ENCODE measurements at regions not wholly inside any gene's neighbourhood (a gene's known extent, or its start where the extent isn't known, plus 50 kb on each side); places are given as distances from the start of the nearest gene placed in this dataset.

DNA sequence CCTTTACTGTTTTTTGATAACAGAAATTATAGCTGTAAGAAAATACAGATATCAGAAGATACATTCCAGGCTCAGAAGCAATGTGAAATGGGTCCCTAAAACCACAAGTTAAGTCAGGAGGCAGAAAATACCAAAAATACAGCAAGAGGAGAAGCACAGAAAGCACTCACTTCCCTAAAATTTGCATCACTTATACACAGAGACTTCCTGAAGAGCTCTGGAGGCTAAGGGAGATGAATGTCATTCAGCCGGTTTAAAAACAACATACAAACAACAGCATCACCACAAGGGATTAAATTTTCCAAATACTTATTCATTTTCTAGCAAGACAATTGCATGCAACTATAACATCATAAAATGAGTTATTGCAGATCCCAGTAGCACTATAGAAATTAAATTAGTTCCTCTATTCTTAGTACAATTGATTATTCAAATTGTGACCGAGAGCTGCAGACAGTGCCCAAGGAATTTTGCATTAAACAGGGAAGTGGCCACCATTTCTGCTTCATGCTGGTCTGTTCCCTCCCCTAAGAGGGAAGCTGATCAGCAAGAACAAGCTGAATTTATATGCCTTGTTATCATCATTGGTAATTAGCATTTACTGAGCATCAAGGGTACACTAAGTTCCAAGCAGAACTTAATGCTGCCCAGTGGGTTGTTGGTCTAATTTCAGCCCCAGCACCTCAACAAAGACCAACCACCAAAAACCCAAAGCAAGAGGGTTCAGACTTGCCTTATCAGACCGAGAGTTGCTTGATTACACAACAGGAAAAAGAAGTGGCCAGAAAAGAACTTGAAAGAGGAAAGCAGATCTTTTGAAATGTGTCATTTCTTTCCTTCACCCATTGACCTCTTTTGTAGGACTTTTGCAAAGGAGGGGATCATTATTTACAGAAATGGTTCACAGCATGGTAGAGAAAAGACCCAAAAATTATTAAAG, 140.7 kb downstream of the KCTD12 start:
- DNase-seq: no peak

DNA sequence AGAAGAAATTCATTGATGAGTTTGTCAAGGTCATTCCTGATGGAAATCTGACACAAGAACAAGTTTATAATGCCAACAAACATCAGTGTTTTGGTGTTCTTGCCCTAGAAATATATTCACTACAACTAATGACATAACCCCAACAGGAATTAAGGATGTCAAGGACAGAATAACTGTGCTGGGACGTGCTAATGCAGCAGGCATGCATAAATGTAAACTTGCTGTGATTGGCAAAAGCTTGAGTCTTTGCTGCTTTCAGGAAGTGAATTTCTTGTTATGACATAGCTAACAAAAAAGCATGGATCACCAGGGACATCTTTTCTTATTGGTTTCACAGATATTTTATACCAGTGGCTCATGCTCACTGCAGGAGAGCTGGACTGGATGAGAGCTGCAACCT, 144.6 kb downstream of the KCTD12 start:
- DNase-seq: no peak

DNA sequence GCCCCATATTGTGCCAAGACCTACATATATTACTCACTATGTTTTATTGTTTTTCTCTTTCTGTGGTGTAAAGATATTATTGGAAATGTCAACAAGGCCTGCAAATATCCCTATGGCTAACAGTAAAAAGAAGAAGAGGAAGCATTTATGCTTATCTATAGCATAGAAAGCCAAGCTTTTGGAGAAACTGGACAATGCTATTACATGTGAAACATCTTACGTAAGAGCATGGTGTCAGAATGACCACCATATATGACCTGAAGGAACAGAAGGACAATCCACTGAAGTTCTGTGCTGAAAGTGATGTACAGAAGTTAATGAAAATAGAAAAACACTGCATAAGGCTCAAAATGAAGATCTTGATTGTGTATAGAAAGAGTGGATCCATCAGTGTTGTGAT, 145.2 kb downstream of the KCTD12 start:
- DNase-seq: no peak

DNA sequence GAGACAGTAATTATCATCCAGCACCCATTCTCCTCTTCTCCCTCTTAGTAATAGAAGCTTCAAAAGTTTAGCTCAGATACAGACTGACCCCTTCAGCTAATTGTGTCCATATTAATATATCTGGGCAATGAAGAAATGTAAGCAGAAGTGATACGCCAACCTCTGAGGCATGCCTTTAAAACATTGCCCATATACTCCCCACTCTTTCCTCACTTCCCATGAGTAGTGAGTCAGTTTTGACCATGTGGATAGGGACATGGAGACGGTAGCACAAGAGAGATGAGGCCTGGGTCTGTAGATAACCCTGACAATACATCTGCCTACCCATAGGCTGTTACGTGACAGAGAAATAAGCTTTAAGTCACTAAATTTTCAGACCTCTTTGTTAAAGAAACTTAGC, 147.6 kb downstream of the KCTD12 start:
- DNase-seq: no peak

DNA sequence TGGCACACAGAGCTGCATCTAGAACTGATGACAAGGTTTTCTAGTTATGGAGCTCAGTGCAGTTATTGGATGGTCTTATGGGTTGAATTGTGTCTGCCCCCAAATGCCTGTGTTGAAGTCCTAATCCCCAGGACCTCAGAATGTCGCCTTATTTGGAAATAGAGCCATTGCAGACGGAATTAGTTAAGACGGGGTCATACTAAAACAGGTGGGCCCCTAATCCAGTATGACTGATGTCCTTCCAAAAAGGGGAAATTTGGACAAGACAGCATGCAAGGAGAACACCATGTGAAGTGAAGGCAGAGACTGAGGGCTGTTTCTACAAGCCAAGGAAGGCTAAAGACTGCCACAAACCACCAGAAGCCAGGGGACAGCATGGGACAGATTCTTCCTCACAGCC, 148.7 kb downstream of the KCTD12 start:
- no peak for DNase-seq

DNA sequence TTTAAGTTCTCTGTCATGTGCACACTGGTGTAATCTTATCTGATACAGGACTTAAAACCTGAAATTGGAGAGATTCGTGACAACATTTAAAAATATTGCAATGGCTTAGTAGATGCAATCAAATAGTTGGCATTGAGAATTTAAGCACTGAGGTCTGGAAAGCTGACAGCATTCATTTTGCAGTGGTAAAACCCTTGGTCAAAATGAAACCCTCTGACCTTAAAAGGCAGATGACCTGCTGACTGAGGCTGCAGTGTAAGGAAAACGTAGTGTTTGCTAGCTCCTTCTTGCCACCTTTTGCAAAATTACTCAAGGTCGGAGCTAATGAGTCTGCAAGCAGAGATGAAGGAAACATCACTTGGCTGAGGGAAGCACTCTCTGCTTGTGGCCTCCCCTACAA, 150.6 kb downstream of the KCTD12 start:
- no peak for DNase-seq

DNA sequence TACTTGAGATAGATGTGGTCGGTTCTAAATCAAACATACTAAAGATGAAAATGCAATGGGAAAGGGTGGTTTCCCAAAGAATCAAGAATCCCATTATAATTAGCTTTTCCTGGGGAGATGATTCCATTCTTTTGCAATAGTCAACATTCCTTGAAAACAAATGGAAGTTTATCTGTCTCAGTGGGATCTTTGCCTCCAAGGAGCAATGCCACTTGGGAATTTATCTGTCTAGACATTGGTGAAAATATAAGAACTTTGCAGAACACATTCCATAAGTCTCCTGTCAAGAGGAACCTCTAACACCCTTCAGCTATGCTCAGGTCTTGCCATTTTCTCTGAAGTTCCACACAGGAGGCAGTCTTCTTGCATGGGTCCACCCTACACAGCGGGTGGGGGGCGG, 152.5 kb downstream of the KCTD12 start:
- DNase-seq: no peak

DNA sequence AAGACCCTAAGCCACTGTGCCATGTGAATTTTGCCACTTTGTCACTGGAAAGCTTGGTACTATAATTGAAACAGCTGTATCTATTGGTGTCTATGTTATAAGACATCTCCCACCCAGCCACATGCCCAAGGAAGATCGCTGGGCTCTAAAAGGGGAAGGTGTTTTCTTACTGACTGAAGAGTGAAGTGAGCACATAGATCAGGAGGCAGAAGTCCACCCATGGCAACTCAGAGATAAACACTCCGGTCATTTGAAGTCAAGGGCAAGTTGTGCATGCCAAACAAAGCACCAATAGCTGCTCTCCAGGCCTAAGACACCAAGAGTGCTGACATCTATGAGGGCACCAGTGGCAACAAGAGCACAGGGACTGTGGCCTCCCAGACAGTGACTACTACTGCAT, 153.8 kb downstream of the KCTD12 start:
- no peak for DNase-seq

DNA sequence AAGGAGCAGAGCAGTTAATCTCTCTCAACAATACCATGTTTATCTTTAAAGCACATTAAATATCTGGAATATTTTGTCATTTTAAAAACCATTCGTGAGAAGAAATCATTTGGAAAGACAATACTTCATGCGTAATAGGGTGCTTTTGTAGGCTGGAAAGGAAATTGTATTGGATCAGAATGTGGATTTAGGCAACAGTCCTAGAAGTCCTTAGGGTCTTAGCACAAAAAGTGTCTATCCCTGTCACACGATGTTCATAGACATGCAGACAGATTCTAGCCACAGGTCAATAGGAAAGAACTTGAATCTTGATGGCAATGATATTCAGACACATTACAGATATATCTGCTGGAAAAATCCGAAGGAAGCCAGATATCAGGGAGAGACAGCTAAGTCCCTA, 156.0 kb downstream of the KCTD12 start:
- DNase-seq: no peak

DNA sequence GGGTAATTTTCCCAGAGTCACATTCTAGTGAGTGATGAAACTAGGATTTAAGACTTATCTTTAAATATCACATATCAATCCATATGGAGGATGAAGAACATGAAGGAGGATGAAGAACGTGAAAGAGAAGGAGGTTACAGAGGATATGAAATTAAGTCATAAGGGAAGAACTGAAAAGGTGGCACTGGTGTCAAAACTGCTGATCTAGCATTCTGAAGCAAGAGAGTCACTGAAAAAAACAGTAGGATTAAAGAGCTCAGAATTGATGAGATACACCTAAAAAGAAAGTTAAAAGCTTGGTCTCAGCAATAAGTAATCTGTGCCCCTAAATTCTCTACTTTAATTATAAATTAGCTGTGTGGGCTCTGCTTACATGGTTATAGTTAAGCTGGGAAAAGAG, 156.5 kb downstream of the KCTD12 start:
- DNase-seq: no peak

DNA sequence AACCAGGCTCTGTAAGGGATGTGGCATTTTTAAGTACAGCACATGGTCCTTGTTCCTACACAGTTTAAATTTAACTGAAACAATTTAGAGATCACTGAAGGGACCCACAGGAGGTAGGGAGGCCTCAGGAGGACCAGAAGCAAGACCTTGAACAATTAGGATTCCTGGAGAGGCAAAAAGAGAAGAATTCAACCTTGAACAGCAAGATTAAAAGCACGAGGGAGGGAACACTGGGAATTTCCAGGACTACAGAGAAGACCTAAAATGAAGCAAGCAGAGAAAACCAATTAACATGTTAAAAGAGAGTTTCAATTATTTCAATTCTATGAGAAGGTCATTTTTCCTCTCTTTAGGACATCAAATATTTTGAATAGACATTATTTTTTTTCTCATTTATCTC, 160.3 kb downstream of the KCTD12 start:
- no peak for DNase-seq

DNA sequence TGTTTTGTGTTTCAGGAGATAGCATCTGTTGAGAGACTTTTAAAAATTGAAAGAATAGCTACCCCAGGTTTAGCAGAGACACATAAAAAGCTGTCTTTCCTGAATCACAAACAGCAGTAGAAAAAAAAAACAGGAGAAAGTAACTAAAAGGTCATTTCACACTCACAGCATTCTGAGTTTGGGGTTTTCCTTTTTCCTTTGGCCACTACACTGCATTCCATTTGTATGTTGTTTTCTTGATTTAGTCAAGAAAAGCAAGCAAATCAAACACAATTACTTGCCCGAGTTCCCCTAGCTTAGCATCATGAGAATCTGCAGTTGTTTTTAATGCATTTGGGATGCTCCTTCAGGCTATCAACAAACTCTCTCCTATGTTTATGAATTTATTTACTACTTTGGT, 161.0 kb downstream of the KCTD12 start:
- DNase-seq: no peak

DNA sequence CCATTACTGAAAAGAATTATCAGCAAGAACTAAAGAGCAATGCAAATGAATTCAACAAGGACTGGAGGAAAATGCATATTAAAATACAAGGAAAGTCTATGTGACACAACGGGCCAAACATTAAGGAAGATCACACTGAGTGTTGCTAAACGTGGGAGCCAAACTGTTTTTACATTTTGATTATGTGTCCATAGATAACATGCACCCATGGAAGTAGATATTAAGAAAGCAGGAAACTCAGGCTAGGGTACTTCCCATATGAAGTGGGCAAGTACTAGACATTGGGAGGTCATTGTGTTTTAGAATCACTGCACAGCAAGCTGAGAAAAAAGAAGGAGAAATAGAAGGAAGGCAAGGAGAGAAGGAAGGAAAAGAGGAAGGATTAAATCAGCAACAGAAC, 161.8 kb downstream of the KCTD12 start:
- no peak for DNase-seq

DNA sequence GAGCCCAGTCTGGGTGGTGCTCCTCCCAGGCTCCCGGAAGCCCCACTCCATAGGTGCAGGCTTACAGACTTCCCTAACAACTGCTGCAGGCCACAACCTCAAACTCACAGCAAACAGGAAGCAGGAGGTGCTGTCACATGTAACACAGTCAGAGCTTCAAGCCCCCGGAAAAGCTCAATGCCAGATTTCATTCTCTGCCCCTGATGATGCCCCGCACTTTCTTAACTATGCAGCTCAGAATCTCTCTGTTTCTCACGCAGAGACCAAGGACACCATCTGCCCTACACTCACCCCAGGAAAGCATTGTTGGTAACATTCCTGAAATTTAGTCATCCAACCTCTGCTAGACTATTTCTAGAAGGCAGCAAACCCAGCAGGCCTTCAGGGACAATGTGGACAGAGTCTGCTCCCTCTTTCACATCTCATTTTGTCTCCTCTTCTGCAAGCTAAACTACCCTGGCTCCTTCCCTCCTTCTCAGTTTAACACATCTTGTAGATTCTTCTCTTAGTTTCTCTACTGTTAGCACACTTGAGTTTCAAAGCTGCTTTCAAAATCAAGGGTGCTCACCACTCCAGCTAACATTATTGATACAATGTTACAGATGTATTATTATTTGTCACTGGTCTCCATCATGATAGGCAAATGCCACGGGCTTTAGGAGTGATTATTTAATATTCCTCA, 162.5 kb downstream of the KCTD12 start:
- peak; percentile 23 for DNase-seq

DNA sequence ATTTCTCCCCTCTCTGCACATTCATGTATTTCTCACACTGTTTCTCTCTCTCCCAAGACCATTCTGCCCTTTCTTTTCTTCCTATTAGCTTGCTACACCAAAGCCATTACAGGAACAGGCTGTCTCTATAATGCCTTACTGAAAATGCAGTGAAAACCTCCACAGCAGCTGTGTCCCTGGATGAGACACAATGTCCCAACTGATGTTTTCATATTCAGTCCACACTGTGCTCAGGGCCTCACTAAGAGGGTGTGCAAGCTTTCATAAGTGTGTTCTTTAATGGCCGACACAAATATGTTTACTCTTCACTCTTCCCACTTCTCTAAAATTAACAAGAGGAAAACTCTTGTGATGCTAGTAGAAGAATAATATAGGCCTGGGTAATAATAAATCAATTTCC, 163.4 kb downstream of the KCTD12 start:
- no peak for DNase-seq

DNA sequence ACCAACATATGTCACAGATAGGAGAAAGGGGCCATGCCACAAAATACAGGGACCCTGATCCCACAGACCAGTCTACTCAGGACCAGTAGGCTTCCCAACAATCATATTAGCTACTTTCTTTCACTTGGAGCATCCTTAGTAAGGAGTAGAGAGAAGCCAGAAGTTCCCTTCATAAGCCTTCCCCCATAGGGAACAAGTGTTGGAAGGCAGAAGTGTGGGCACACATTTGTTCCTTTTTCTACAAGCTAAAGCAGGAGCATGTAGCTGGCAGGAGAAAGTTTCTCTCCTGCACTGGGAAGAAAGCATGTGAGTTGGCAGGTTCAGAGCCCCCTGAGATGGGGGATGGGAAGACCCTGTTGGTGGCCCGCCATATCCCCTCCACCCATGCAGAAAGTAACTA, 165.4 kb downstream of the KCTD12 start:
- no peak for DNase-seq

DNA sequence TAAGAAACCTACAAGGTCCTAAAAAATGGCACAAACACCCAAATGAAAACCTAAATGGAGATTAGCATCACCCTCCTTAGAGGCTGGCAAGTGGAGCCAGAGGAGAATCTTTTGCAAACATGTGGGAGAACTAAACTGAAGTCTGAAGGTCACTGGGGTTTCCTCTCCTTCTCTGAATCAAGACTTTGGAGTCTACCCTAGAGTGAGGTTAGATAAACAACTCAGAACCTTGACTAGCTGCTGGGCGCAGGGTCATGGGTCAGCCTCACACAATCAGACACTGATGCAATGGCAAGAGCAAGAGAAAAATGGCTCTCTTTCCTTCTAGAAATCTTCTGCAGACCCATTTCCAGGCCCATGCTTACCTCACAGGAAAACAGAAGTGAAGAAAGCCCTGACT, 165.8 kb downstream of the KCTD12 start:
- DNase-seq: no peak

DNA sequence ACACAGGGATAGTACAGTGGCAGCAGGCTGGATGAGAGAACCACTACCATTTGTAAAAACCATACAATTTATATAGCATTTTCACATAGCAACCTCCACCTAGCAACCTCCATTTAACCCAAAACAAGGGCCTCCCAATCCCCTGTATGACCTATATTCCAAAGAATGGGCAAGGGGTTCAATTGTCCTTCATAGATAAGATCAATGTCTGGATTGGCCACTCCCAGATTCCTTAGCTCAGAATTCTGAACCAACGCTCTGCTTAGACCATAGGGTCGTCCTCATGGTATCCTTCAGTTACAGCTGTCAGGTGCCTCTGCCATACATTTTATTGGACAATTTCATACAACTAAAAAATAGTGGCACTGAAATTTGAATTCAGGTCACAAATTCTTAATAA, 166.2 kb downstream of the KCTD12 start:
- no peak for DNase-seq

DNA sequence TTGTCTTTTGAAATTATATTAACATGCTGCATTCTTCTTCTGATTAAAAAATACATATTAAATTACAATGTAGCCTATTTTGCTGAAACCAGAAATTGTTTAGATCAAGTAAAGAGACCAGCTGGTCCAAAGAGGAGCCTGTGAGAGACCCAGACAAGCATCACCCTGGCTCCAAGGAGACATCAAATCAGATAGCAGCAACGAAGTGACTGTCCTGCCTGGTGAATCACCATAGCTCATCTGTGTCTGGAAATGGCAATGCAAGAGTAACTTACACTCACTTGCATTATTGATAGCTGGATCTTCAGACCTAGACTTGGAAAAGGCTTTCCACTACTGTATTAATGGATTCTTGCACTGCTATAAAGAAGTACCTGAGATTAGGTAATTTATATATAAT, 169.1 kb downstream of the KCTD12 start:
- no peak for DNase-seq

DNA sequence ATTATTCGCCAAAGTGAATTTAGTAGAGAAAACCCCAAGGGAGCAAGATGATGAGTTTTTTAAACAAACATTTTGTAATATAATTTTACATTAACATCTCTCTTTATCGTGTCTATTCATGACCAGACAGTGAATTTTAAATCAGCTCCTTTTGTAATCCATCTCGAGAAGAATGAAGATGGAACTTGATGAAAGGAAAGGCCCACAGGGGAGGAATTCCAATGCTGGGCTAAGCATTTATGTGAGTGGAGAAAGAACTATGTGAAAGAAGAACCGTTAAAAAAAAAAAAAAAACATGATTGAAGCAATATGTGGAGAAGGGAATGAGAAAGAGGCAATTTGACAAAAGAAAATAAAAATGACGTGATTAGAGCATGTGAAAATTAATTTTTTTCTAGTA, 170.6 kb downstream of the KCTD12 start:
- no peak for DNase-seq

DNA sequence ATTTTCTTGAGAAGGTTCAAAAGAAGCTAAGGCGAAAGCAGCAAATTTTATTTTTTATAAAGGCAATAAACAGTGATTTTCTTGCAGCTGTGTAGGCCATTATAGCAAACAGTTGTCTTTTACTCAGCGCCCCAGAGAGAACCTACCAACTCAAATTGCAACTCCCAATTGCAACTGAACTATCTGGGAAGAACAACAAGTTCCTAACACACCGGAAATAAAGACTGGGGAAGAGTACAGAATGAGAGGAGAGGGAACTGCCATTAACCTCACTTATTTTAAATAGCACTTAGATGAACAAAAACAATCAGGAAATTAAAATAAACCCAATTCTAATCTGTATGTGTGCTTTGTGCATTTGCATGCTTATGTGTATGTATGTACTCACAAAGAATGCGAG, 171.1 kb downstream of the KCTD12 start:
- DNase-seq: no peak

DNA sequence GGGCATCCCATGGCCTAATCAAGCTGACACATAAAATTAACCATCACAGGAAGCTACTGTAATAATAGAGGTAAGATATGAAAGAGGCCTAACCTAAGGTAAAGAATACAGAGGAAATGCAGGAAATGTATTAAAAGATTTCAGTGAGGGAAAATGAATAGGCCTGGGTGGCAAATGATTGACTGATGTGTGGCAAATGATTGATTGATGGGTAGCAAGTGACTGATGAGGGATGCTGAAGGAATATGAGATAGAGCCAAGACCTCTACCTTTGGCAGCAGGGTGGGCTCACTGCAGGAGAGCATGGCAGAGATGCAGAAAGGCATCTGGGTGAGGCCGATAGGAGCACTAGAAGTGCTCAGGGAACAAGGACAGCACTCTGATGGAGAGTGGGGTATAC, 172.9 kb downstream of the KCTD12 start:
- no peak for DNase-seq

DNA sequence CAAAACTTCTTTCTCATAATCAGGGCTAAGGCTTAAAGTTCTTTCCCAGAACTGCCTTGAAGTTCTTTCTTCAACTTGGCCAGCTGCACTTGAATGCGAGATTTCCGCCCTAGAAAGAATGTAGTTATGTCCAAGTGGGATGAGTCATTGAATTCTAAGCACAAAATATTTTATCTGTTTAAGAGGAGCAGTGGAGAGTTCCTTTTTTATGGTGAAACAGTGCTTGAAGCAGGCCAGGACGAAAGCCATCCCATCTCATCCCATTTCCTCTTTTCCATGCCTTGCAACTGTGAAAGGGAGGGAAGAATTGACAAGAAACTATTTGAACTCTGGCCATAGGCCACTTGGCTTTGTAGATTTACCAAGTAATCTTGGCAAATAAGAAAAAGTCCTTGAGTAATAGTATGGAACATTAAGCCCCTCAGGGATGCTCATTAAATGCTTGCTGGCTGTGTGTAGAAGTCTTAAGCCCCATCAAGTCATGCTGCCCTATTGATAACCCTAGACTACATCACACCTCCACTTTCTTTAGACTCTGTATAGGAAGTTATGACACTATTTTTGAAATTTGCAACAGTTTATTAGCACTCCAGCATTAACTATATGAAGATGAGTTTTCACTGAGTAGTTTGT, 174.5 kb downstream of the KCTD12 start:
- no peak for DNase-seq

DNA sequence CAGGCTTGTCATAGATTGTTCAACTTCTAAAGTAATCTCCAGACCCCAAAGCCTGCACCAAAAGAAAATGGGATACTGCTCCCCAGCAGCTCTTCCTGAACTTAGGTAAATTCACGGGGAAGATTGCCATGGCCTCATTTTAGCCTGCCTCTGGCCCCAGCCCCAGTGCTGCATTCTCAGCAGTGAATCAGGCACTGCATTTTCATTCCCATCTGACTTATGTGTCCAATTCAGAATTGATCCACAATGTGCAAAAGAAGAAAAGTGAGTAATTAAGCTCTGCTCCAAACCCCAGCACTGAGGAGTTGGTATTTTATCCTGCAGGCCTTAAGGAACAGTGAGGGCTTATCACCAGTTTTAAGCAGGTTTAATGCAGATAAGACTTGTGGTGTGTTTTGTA, 176.4 kb downstream of the KCTD12 start:
- no peak for DNase-seq

All from CD4-positive, alpha-beta T cell treated with Interleukin-15 for 1 hour (primary cell).